ENCODE measurements at regions not wholly inside any gene's neighbourhood (a gene's known extent, or its start where the extent isn't known, plus 50 kb on each side); places are given as distances from the start of the nearest gene placed in this dataset.

GRCh38 chr15:61798631-61799030 lies 261.6 kb downstream of the VPS13C start:
- no peaks in the 10 kb centered on the region for H3K27me3 ChIP-seq (ENCODE audit: insufficient read depth, low read depth, low read length)
- no peaks in the 10 kb centered on the region for H3F3A ChIP-seq (ENCODE audit: insufficient read depth, low read length, poor library complexity, severe bottlenecking)
- no peak overlapping the region for H2AFZ ChIP-seq (ENCODE audit: low read depth, low read length)
- no peak overlapping the region for H3K9ac ChIP-seq (ENCODE audit: low read length)
- H3K4me3 ChIP-seq (ENCODE audit: low read length), result no peak overlapping the region
- TF ChIP-seq EZH2 (IDR thresholded peaks at IDR 0.05; ENCODE audit: borderline replicate concordance, insufficient read depth, low read length, poor library complexity, severe bottlenecking) (no peak), TAF1 (IDR thresholded peaks at IDR 0.05; ENCODE audit: low read depth) (no peak), RAD21 (conservative IDR thresholded peaks at IDR 0.05) (no peak), CTCF (IDR thresholded peaks at IDR 0.05; ENCODE audit: poor library complexity, severe bottlenecking) (no peak), REST (IDR thresholded peaks at IDR 0.05; ENCODE audit: borderline replicate concordance) (no peak), POLR2AphosphoS5 (IDR thresholded peaks at IDR 0.05) (no peak), MXI1 (conservative IDR thresholded peaks at IDR 0.05; ENCODE audit: poor library complexity, severe bottlenecking) (no peak), EP300 (conservative IDR thresholded peaks at IDR 0.05; ENCODE audit: poor library complexity, severe bottlenecking) (no peak), SMC3 (conservative IDR thresholded peaks at IDR 0.05; ENCODE audit: poor library complexity) (no peak)
- H3K4me2 ChIP-seq (ENCODE audit: low read length), result no peak overlapping the region
- H3K9me3 ChIP-seq (ENCODE audit: low read length), result no peaks in the 10 kb centered on the region
- no peak overlapping the region for H3K27ac ChIP-seq (ENCODE audit: low read length)
- H3K9me2 ChIP-seq (ENCODE audit: insufficient read depth, low read length), result no peaks in the 10 kb centered on the region
- H3K79me2 ChIP-seq (replicated peaks; ENCODE audit: insufficient read depth, low read length), result no peaks in the 10 kb centered on the region
- H4K20me1 ChIP-seq (ENCODE audit: insufficient read depth), result no peaks in the 10 kb centered on the region
- H3K36me3 ChIP-seq (ENCODE audit: insufficient read depth, low read length), result no peaks in the 10 kb centered on the region

GRCh38 chr15:61796056-61796455 lies 264.2 kb downstream of the VPS13C start:
- H3K27me3 ChIP-seq (ENCODE audit: insufficient read depth, low read depth, low read length), result no peaks in the 10 kb centered on the region
- no peak overlapping the region for H3K27ac ChIP-seq (ENCODE audit: low read length)
- H2AFZ ChIP-seq (ENCODE audit: low read depth, low read length), result no peak overlapping the region
- H3K4me3 ChIP-seq (ENCODE audit: low read length), result no peak overlapping the region
- H3K79me2 ChIP-seq (replicated peaks; ENCODE audit: insufficient read depth, low read length), result no peaks in the 10 kb centered on the region
- no peak overlapping the region for H3K9ac ChIP-seq (ENCODE audit: low read length)
- peaks cover 4% of the 10 kb centered on the region for H3K9me3 ChIP-seq (ENCODE audit: low read length)
- H3F3A ChIP-seq (ENCODE audit: insufficient read depth, low read length, poor library complexity, severe bottlenecking), result no peaks in the 10 kb centered on the region
- H4K20me1 ChIP-seq (ENCODE audit: insufficient read depth), result no peaks in the 10 kb centered on the region
- H3K36me3 ChIP-seq (ENCODE audit: insufficient read depth, low read length), result no peaks in the 10 kb centered on the region
- no peak overlapping the region for H3K4me2 ChIP-seq (ENCODE audit: low read length)
- no peaks in the 10 kb centered on the region for H3K9me2 ChIP-seq (ENCODE audit: insufficient read depth, low read length)
- TF ChIP-seq MXI1 (conservative IDR thresholded peaks at IDR 0.05; ENCODE audit: poor library complexity, severe bottlenecking), result no peak

- no peaks in the 10 kb centered on the region for H3K79me2 ChIP-seq (replicated peaks; ENCODE audit: insufficient read depth, low read length)
- H3K9ac ChIP-seq (ENCODE audit: low read length), result no peak overlapping the region
- no peak for TF ChIP-seq TAF1 (IDR thresholded peaks at IDR 0.05; ENCODE audit: low read depth)
- TF ChIP-seq EZH2 (IDR thresholded peaks at IDR 0.05; ENCODE audit: borderline replicate concordance, insufficient read depth, low read length, poor library complexity, severe bottlenecking), result no peak
- no peak for TF ChIP-seq SMC3 (conservative IDR thresholded peaks at IDR 0.05; ENCODE audit: poor library complexity)
- TF ChIP-seq EP300 (conservative IDR thresholded peaks at IDR 0.05; ENCODE audit: poor library complexity, severe bottlenecking), result no peak
- TF ChIP-seq CTCF (IDR thresholded peaks at IDR 0.05; ENCODE audit: poor library complexity, severe bottlenecking), result no peak
- no peak for TF ChIP-seq REST (IDR thresholded peaks at IDR 0.05; ENCODE audit: borderline replicate concordance)
- TF ChIP-seq POLR2AphosphoS5 (IDR thresholded peaks at IDR 0.05), result no peak
- no peaks in the 10 kb centered on the region for H4K20me1 ChIP-seq (ENCODE audit: insufficient read depth)
- no peaks in the 10 kb centered on the region for H3K9me2 ChIP-seq (ENCODE audit: insufficient read depth, low read length)
- H3F3A ChIP-seq (ENCODE audit: insufficient read depth, low read length, poor library complexity, severe bottlenecking), result no peaks in the 10 kb centered on the region
- H3K4me2 ChIP-seq (ENCODE audit: low read length), result no peak overlapping the region
- no peak overlapping the region for H3K4me3 ChIP-seq (ENCODE audit: low read length)
- peaks cover 4% of the 10 kb centered on the region for H3K9me3 ChIP-seq (ENCODE audit: low read length)
- no peaks in the 10 kb centered on the region for H3K27me3 ChIP-seq (ENCODE audit: insufficient read depth, low read depth, low read length)
- no peak overlapping the region for H2AFZ ChIP-seq (ENCODE audit: low read depth, low read length)
- H3K36me3 ChIP-seq (ENCODE audit: insufficient read depth, low read length), result no peaks in the 10 kb centered on the region
- H3K27ac ChIP-seq (ENCODE audit: low read length), result no peak overlapping the region
These were observed 265.4 kb downstream of the VPS13C start for GRCh38 chr15:61794881-61795280.

All from neural cell (in vitro differentiated cells).